HG03571 (cell line): ENCODE measurements at regions not wholly inside any gene's neighbourhood (a gene's known extent, or its start where the extent isn't known, plus 50 kb on each side); places are given as distances from the start of the nearest gene placed in this dataset.
A peak's percentile ranks its signal among the peaks of the same experiment; 100 is the strongest.

Source experiments
- ATAC-seq: cut with Tn5 transposase; IDR thresholded peaks from one replicate; pipeline ENCODE4 v1.9.1; 2021; ENCODE audit not compliant: unreplicated experiment

DNA sequence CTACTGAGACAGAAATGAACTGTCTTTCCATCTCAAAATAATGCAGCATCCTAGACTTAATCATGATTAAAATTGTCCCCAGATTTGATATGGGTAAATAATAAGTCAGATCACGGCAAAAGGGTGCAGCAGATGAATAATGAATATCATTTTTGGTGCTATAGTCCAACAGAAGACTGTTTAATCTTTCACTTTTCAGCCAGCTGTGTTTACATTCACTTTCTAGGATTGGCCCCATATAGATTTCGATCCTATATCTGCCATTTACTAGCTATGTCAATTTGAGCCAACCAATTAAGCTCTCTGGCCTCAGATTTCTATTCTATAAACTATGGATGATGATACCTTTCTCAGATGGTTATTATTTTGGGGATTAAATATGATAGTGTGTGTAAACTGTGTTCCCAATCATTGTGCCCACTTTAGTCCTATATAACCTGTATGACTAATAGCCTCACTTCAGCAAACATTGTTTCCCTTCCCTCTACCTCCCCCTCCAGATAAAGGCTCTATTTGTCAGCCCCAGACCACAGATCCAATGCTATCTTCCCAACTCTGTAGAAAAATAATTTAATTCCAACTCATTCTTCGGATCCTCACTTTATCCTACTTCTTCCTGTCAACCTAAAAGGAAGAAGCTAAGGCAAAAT lies 53.6 kb upstream of the NT5E start:
- no peak for ATAC-seq

DNA sequence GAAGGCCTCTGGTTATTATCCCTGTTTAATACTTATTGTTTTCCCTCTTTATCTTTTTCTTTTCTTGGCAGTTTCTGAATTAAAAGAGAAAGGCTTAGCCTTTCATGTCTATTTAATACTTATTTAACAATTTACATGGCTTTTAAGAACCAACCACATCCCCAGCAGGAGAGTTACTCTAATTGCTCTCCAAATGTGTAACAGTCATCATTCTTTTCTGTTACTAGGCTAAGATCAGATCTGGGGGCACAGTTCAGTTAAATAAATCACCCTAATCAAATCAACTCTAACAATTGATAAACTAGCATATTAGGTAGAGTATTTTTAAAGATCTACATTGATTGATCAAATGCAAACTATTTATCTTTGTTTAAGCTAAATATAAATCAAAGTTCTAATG lies 54.1 kb upstream of the NT5E start:
- no peak for ATAC-seq

DNA sequence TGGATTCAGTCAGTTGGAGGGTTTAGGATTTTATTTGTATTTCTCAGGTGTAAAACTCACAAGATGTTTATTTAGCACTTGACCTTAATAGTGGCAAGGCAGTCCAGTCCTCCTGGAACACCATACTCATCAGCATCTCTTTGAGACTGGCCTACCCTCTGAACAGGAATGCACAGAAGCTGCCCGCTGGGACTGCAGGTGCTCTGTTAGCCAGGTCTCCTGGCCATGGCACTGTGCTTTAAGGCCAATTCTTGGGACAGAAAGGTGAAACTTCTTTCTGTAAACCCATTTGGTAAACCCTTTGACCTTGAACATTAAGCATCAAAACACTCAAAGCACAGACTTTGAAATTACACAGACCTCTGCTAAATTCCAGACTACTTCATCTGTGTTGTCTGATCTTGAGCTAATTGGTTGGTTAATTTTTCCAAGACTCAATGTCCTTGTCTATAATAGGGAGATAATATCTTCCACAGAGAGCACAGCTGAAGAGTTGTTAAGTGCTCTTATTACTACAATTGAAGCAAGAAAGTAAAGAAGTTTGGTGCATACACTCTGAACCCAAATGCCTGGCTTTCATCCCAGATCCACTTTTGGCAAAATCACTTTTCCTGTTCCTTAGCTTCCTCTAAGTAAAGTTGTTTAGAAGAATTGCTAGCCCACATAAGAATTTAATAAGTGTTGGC lies 54.9 kb upstream of the NT5E start:
- no peak for ATAC-seq

DNA sequence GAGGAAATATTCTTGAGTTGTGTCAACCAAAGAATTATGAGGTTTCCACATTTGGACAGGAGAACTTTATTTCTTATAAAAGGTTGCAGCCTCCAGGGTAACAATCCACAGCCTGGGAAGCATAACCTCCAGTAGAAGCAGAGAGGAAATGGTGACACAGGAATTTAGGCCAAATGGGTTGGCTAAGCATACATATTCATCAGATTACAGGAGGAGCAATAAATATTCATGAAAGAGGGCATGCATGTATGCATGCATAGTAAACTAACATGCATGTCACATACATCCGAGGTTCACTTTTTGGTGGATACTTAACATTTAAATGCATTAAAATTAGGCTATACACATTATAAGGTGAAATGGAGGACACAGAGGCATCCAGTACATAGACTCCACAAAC lies 55.7 kb upstream of the NT5E start:
- no peak for ATAC-seq

DNA sequence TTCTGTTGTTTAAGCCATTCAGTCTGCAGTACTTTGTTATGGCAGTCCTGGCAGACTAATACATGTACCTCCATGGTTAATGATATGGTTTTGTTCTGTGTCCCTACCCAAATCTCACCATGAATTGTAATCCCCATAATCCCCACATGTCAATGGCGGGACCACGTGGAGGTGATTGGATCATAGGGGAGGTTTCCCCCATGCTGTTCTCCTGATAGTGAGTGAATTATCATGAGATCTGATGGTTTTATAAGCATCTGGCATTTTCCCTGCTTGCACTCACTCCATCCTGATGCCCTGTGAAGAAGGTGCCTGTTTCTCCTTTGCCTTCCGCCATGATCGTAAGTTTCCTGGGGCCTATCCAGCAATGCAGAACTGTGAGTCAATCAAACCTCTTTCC lies 57.5 kb upstream of the NT5E start:
- ATAC-seq, result no peak

DNA sequence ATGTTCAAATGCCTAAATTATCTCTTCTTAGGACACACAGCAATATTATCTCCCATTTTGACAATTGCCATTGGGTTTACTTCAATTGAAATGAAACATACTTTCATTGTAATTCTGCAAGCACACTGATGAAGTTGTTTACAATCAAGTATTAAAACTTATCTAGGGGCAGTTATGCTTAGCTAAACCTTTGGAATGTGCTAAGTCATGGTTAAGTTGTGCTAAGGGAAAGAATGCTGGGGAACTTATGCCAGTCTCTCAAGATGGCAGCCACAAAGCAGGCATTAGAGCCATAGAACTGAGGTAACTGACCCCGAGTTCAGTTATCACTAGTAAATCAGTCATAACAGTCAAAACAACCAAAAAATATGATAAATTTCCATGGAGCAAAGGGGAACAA lies 59.1 kb upstream of the NT5E start:
- no peak for ATAC-seq

DNA sequence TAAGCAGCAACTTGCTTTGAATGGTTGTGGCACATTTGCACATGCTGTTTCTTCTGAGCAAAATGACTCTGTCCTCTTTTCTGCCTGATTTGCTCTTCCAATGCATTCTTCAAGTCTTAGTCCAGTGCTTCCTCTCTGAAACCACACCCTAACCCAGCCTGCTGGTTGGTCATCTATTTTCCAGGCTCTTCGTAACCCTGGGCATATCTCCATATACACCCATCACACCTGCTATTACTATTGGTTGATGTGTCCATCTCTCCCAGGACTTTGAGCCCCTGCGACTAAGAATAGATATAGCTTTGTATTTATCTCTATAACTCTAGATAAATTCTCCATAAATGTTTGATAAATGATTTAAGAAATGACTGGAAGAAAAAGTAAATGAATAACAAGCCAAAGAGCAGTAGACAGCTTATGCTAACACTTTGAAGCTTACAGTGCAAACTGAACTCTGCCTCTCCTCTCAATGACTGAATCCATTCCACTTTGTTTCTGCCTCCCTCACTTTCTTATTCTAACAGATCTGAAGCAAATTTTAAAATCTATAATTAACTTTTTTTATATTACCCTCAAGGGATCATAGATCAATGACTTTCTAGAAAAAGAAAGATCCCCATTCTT lies 59.7 kb upstream of the NT5E start:
- no peak for ATAC-seq

DNA sequence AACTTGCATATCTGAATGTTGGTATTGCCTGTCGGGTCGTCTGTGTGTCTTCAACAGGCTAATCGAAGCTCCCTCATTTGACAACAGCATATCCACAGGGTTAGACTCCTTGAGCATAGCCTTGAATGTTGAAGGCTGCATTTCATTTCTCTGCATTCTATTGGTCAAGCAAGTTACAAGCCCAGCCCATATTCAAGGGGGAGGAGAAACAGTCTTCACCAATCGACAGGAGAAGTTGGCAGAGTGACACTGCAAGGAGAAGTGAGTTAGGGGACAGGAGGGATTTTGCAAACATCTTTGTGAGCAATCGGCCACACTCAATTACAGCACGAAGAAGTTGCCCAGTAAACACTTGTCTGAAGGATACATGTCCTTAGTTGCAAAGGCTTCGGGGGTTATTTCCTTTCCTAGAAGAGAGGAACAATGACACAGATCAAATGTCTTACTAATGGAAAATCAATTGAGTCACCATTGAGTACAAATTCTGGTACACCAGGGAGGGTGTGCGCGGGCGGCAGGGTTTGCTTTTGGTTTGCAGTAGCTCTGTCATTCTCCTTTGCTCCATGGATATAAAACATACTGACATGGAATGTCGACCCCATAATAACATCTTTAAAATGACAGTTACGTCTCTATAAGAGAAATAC lies 60.6 kb upstream of the NT5E start:
- no peak for ATAC-seq

DNA sequence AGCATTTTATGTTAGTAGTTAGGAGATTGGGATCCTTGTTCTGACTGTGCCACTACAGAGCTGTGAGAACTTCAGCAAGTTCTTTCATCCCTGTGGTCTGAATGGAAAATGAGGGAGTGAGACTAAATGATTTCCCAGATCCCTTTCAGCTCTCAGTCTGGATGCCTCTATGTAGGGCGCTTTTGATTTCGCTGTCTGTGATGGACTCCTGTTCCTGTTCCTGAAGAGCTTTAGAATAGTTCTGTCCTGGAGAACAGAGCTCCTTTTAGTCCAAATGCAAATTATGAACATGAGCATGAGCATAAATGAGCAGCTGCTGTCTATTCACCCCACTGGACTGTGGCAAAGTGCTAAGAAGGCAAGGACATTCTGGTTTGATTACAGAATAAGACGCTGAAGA lies 61.4 kb upstream of the NT5E start:
- no peak for ATAC-seq

DNA sequence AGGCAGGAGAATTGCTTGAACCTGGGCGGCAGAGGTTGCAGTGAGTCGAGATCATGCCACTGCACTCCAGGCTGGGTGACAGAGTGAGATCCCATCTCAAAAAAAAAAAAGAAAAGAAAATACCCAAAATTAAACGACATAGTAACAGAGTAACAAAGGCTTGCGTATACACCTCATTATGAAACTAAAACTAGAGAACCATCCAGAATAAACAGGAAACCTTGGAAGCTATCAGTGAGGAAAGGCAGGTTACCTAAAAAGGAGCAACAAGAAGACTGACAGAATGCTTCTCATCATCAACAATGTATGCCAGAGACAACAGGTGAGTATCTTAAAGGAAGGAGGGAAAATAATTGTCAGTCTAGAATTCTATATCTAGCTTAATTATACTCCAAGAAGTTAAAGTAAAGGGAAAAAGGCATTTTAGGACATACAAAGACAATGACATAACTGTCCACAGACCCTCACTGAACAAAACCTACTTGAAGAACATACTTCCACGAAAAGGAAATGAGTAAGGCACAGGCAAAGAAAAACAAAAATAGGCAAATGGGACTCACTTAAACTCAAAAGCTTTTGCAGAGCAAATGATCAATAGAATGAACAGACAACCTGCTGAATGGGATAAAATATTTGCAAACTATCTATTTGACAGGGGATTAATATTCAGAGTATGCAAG lies 64.1 kb upstream of the NT5E start:
- no peak for ATAC-seq

DNA sequence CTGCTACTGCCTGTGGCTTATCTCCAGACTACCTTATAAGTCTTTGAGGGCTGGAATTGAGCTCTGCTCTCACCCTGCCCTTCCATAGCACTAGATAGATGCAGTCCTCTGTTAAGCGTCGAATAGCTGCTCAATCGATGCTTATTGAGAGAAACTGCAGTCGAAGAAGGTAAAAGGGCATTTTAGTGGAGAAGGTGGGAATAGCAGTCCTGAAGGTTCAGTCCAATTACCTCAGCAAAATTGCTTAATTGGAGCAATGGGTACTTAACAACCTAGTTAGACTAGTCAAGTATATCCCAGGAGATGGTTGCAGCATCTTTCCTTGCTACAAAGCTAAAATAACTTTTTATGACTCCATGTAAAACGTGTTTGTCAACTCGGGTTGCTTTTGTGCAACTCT lies 66.8 kb upstream of the NT5E start:
- ATAC-seq, result no peak

DNA sequence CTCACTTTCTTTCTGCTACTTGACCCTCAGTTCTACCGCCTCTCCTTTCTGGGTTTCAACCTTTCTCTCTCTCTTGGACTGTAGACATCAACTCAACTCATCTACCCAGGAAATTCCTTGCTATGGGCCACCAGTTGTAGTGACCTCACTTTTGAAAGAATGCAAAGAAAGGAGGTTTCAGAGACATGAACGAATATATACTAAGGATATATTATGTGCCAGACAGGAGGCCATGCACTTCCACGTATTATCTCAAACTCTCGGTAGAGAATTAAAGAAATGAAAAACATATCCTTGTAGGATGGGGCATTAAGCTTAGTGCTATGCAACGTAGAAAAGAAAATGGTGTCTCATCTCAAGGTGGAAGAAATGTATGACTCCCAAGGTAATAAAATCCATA lies 67.3 kb upstream of the NT5E start:
- no peak for ATAC-seq

DNA sequence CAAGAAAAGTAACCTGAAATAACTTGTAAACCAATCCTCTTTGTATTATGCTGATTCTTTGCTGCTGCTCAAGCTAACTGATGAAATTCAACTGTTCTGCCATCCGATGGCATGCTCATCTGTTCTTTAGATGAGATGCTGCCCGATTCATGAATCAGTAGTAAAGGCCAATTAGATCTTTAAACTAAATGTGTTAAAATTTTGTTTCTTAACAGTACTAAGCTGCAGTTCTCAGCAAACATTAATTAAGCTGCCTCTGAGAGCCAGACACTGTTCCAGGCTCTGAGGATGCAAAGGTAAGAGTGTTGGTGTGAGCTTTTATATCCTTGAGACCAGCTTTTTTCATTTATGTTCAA lies 77.0 kb upstream of the NT5E start:
- ATAC-seq, result no peak

DNA sequence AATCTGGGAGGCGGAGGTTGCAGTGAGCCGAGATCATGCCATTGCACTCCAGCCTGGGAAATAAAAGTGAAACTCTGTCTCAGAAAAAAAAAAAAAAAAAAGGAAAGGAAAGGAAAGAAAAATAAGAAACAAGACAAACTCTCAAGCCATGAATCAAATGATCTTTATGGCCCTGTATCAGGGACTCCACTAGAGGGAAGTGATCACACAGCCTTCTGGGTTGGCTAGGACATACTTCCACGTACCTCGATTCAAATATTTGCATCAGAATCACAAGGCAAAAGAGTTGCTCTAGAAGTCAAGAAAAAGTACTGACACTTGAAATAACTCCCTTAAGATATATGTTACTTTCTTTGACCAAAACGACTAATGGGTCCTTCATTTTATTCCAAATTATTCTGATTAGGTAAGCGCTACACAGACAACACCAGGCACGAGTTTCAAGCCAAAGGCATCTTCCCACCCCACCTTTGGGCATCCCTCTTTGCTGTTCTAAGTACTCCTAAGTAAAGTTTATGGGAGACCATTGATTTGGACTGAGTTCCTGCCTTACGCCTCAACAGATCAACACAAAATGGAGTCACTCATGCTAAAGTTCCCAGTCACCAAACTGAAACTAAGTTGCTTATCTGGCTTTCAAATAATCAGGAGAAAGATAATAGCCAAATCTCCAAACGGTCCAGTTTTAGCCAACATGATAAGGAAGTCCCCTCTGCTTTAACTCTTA lies 77.5 kb upstream of the NT5E start:
- no peak for ATAC-seq

DNA sequence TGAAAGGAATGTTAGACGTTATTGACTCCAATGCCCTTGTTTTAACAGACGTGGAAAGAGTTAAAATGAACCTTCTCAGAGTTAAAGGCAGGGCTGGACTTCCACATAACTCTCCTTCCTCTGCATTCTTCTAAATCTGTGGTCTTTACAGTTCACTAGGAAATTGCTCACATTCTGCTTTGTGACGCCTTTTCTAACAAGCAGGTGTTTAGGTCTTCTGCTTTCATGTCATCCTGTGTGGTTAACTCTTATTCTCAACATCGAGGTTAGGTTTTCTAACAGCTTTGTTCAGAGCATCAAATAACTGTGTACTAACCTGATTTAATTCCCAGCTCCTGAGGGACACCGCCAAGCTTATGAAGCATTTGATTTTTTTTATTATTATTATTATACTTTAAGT lies 81.3 kb upstream of the NT5E start:
- no peak for ATAC-seq

DNA sequence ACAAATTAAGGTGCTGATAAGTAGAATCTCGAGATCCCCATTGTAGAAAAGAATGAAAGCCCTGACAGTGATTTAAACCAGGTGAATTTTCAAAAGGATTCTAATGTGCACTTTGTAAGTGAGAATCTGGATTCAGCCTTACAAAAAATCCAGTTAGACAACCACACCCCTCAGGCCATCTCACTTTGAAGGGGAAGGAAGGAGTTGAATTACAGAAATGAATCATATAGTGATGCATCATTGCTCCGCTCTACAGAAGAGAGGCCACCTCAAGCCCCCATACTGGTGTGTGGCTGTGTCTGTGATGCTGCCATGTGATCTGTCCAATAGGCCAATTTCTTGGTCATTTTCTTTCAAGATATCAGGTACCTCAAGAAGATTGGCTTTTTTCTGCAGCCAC lies 85.5 kb upstream of the NT5E start:
- ATAC-seq, result peak; percentile 88

DNA sequence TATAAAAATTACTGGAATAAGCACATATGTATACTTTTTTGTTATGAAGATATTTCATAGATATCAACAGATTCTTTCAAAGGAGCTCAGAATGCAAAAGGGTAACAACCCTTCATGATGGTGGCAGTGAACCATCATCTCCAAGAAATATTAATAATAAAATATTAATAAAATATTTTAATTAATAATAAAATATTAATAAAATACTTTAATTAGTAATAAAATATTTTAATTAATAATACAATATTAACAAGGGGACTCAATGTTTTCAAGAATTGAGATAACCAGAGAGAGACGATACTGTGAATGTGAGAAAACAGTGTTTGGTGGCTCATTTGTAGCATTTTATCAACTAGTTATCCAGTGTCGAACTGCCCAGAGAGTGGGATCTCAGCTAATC lies 86.0 kb upstream of the NT5E start:
- ATAC-seq, result no peak

DNA sequence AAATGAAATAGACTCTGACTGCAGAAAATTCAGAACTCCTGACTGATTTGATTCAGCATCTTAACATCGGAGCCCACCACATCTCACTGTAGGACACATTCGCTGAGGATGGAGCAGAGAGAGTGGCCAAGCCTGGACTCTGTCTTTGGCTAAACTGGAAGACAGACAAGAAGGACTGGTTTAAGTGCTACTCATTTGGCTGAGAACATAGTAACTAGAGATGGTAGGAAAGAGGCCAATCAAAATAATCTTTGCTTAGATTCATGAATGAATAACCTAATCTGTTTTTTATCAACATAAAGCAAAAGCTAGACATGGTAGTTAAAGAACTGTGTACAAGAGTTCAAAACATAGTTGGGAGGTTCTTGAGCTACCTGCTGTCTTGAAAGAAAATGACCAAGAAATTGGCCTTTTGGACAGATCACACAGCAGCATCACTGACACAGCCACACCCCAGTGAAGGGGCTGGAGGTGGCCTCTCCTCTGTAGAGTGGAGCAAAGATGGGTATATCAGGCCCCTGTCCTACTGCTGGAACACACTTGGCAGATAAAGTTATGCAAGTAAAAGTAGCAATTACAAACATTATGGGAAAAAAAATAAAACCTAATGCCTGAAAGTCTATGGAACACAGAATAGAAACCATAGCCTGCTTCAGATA lies 87.1 kb upstream of the NT5E start:
- ATAC-seq, result no peak

DNA sequence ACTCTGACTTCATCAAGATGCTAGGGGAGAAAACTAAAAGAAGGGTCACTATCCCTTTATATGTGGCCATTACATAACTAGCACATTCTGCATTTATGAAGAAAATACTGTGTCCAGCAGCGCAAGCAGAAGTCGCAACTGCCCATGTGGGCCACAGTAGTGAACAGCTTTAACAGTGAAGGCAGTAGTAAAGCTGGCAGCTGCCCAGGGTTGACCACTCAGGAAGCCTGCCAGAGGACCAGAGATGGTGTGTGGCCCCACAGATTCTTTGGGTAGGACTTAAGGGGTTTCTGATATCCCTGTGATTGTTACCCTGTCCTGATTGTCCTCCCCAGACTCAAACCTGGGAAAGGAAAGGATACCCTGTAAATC lies 88.3 kb upstream of the NT5E start:
- no peak for ATAC-seq

DNA sequence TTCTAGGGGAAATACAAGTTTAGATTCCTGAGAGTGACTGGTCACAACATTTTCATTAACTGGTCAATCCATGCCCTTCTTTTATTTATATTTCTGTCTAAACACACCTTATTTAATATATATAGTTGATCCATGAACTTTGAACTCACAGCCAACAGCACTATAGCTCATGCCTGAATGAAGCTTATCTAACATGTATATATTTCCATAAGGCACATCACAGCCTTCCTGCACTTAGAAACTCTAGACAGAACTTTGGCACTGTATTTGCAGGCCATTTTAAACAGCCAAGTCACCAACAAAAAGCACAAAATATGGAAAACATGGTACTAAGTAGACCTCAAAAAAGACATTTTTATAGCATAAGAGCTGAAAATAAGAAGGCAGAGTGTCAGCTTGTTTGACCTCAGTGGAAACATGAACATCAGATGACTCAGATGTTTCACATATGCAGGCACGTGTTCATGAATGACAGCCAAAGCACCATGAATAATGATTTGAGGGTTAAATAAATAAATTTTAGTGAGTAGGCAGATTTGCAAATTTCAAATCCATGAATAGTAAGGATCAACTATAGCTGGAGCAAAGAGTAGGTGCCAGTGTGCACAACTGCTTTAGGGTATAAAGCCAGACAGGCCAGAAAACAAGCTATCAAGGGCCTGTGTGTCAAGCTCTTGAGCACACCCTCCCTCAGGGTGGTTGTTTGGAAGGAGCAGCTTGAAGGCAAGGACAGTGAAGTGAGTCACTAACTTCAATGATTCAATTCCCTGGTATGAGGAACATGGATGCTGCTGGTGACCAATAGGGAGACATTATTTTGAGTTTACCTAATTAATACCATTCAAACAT lies 88.9 kb upstream of the NT5E start:
- no peak for ATAC-seq
